Activated B cell treated with CpG ODN at 0.5 μM for 24 hours (primary cell): ENCODE measurements at regions not wholly inside any gene's neighbourhood (a gene's known extent, or its start where the extent isn't known, plus 50 kb on each side); places are given as distances from the start of the nearest gene placed in this dataset.
"Not testable (repeated sequence)": the region's sequence is repeated elsewhere in the genome, so short reads cannot be mapped to it uniquely, and the experiment has no call there.

Source experiments
- ATAC-seq: fragments of 200-7000 bp; cut with Tn5 transposase; one replicate; pipeline ENCODE4 v1.10.0; 2021; ENCODE audit warnings: low read depth, mild to moderate bottlenecking, moderate library complexity
- CTCF ChIA-PET: fragments of 350-600 bp; sonication (Branson Sonifier 250); formaldehyde crosslinking; loops from one replicate; lab custom pipeline; 2021; ENCODE audit warnings: antibody characterized with exemption; lab: Charles Lee
- POLR2A ChIA-PET: fragments of 350-600 bp; sonication (Branson Sonifier 250); formaldehyde crosslinking; loops from one replicate; lab custom pipeline; 2021; ENCODE audit warnings: antibody characterized with exemption; lab: Charles Lee
- DNase-seq: peaks from one replicate; pipeline ENCODE4 v3.0.0; 2022
- H3K27ac Mint-ChIP-seq: one replicate; pipeline ENCODE4 v1.8.0; 2020; ENCODE audit warnings: mixed read lengths
- H3K27me3 Mint-ChIP-seq: one replicate; pipeline ENCODE4 v1.8.0; 2021; ENCODE audit warnings: mixed read lengths
- H3K36me3 Mint-ChIP-seq: one replicate; pipeline ENCODE4 v1.8.0; 2021; ENCODE audit warnings: low read depth, mixed read lengths
- H3K4me1 Mint-ChIP-seq: one replicate; pipeline ENCODE4 v1.8.0; 2021; ENCODE audit warnings: mixed read lengths
- H3K4me3 Mint-ChIP-seq: one replicate; pipeline ENCODE4 v1.8.0; 2020; ENCODE audit warnings: mild to moderate bottlenecking, mixed read lengths
- H3K9me3 Mint-ChIP-seq: one replicate; pipeline ENCODE4 v1.8.0; 2020; ENCODE audit warnings: mixed read lengths
- intact Hi-C: fragments of 100-400 bp; cut with micrococcal nuclease; formaldehyde crosslinking; loops from one replicate; pipeline ENCODE4 v1.15.1; 2024
- TF ChIP-seq, protein P1 (sequence below): fragments of 200-600 bp; IDR thresholded peaks from one replicate; pipeline ENCODE4 v1.8.0; 2022; ENCODE audit warnings: antibody characterized with exemption, mild to moderate bottlenecking

DNA sequence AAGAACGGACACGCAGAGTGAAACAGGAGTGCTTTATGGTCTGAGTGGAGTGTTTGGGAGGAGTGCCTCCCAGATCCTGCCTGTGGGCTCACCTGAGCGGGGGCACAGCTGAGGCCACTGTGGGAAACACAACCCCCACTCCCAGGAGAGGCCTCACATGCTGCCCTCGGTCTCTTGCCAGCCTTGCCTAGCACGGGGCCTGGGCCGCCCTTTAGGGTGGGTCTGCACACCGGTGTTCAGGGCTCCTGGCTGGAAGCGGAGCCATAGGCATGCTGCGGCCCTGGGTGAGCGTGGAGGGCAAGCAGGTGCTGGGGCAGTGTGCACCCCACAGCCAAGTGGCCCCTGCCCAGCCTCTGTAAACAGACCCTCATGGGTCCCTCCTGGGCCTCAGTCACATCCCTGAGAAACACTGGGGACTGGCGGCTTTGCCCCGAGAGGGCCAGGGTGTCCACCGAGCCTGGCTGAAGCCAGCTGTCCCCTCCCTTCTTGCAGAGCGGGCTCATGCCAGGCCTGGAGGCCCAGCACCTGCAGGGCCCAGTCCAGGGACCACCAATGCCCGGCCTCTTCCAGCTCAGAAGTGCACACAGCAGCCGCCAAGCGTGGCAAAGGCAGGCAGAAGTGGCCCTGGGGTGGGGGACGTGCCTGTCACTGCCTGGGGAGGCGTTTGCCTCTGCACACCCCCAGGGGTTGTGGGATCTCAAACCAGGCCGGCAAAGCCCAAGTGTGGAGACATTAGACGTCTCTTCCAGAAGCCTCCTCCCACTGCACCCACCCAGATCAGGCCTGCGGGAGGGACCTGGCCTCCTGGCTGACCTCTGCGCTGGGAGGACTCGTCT, 305.9 kb downstream of the CCDC74A start:
- H3K27me3 Mint-ChIP-seq, DNase-seq, ATAC-seq, CTCF ChIA-PET, H3K36me3 Mint-ChIP-seq, POLR2A ChIA-PET, intact Hi-C loops, H3K9me3 Mint-ChIP-seq, H3K4me1 Mint-ChIP-seq, H3K27ac Mint-ChIP-seq, H3K4me3 Mint-ChIP-seq: not testable (repeated sequence)

- CTCF ChIA-PET, H3K27me3 Mint-ChIP-seq, H3K36me3 Mint-ChIP-seq, intact Hi-C loops, H3K27ac Mint-ChIP-seq, ATAC-seq, H3K4me3 Mint-ChIP-seq, H3K9me3 Mint-ChIP-seq, DNase-seq, H3K4me1 Mint-ChIP-seq, POLR2A ChIA-PET: not testable (repeated sequence)
These were observed 306.7 kb downstream of the CCDC74A start for GRCh38 chr2:131834203-131835020.

DNA sequence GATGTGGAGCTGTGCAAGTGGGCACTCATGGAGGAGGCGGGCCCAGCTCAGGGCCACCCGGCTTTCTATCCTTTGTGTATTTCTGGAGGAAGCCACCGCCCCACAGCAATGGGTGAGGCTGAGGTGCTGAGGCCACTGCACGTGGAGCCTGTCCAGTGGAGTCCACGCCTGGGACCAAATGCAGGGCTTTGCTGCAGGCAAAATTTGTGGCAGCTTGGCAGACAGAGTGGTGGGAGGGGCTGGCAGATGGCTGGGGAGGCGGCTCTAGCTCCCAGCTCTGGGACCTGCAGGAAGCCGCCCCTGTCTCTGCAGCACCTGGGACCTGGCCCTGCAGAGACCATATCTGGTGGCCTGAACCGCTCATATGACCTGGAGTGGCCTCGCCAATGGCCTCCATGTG, 307.3 kb downstream of the CCDC74A start:
- H3K27ac Mint-ChIP-seq, H3K9me3 Mint-ChIP-seq, H3K4me1 Mint-ChIP-seq, H3K36me3 Mint-ChIP-seq, ATAC-seq, intact Hi-C loops, POLR2A ChIA-PET, H3K4me3 Mint-ChIP-seq, DNase-seq, H3K27me3 Mint-ChIP-seq, CTCF ChIA-PET: not testable (repeated sequence)

- intact Hi-C loops: no loop called here
- peaks cover 7% of the 10 kb centered on the region for H3K27me3 Mint-ChIP-seq
- ChIA-PET CTCF (no interaction called here), POLR2A (no interaction called here)
- H3K36me3 Mint-ChIP-seq: no peaks in the 10 kb centered on the region
- H3K4me3 Mint-ChIP-seq: no peak overlapping the region
- ATAC-seq (no peak), DNase-seq (no peak)
- TF ChIP-seq, protein P1, sequence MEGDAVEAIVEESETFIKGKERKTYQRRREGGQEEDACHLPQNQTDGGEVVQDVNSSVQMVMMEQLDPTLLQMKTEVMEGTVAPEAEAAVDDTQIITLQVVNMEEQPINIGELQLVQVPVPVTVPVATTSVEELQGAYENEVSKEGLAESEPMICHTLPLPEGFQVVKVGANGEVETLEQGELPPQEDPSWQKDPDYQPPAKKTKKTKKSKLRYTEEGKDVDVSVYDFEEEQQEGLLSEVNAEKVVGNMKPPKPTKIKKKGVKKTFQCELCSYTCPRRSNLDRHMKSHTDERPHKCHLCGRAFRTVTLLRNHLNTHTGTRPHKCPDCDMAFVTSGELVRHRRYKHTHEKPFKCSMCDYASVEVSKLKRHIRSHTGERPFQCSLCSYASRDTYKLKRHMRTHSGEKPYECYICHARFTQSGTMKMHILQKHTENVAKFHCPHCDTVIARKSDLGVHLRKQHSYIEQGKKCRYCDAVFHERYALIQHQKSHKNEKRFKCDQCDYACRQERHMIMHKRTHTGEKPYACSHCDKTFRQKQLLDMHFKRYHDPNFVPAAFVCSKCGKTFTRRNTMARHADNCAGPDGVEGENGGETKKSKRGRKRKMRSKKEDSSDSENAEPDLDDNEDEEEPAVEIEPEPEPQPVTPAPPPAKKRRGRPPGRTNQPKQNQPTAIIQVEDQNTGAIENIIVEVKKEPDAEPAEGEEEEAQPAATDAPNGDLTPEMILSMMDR: no peak
- H3K4me1 Mint-ChIP-seq: no peaks in the 10 kb centered on the region
- H3K9me3 Mint-ChIP-seq: no peaks in the 10 kb centered on the region
- no peak overlapping the region for H3K27ac Mint-ChIP-seq
These were observed 308.0 kb downstream of the CCDC74A start for GRCh38 chr2:131835621-131836091.

DNA sequence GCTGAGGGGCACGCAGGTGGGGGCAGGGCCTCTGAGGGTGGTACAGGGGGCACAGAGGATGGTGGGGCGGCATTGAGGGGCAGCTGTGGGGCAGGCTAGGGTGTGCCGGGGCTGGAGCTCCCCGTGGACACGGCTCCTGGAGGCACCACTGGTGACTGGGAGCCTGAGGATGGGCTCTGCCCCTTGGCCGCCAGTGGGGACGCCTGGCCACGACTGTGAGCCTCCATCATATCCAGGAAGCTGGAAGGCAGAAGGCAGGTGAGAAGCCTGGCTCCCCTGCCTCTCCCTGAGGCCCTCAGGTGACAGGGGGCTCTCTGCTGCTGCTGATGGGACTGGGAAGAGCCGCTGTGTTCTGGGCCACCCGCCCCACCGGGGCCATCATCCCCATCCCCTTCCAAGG, 308.4 kb downstream of the CCDC74A start:
- H3K27ac Mint-ChIP-seq, ATAC-seq, H3K4me3 Mint-ChIP-seq, H3K36me3 Mint-ChIP-seq, H3K9me3 Mint-ChIP-seq, POLR2A ChIA-PET, CTCF ChIA-PET, DNase-seq, H3K4me1 Mint-ChIP-seq, intact Hi-C loops, H3K27me3 Mint-ChIP-seq: not testable (repeated sequence)

- DNase-seq, H3K36me3 Mint-ChIP-seq, ATAC-seq, H3K4me1 Mint-ChIP-seq, intact Hi-C loops, H3K9me3 Mint-ChIP-seq, H3K27me3 Mint-ChIP-seq, H3K27ac Mint-ChIP-seq, H3K4me3 Mint-ChIP-seq, POLR2A ChIA-PET, CTCF ChIA-PET: not testable (repeated sequence)
These were observed 316.4 kb downstream of the CCDC74A start for GRCh38 chr2:131844044-131844443.

DNA sequence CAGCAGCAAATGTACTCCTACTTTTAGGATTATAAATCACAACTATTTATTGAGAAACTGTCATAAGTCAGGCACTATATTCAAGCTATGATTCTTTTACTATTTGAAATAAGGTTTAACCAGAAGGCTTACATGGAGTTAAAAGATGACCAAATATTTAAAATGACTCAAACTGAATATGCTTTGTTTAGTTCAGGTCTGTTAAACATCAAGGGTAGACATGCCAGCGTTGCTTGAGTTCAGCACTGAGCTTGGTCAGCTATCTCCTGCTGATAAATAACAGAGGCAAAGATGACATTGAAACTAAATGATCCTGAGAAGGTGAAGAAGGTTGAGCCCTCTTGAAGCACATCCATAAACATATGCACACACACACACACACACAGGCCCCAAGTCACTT, 305.6 kb downstream of the ANKRD30BL start:
- H3K27ac Mint-ChIP-seq, CTCF ChIA-PET, H3K36me3 Mint-ChIP-seq, ATAC-seq, H3K9me3 Mint-ChIP-seq, H3K27me3 Mint-ChIP-seq, DNase-seq, POLR2A ChIA-PET, H3K4me1 Mint-ChIP-seq, H3K4me3 Mint-ChIP-seq: not testable (repeated sequence)
- intact Hi-C loops: loop anchor here (5.0 kb wide), 1 partner anchor 1316 kb away; no protein-coding TSS in a partner anchor

DNA sequence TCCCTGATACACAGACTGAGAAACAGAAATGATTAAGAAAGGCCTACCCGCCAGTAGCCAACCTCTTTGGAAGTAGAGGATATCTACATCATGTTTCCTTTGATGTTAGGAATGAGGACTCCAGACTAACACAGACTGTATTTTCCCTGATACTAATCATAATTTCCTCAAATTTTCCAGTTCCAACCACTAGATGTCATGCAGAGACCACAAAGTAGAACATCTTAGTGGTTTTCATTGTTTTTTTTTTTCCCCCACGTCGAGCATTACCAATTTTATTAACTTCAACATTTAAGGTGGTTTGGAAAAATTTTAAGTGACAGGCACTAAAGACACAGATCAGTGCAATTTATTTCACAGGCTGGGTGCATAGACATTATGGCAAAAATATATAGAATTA, 303.6 kb downstream of the ANKRD30BL start:
- H3K4me3 Mint-ChIP-seq, ATAC-seq, CTCF ChIA-PET, DNase-seq, H3K4me1 Mint-ChIP-seq, H3K27ac Mint-ChIP-seq, H3K9me3 Mint-ChIP-seq, H3K27me3 Mint-ChIP-seq, H3K36me3 Mint-ChIP-seq, POLR2A ChIA-PET: not testable (repeated sequence)
- intact Hi-C loops: loop anchor here (5.0 kb wide), 1 partner anchor 1314 kb away; no protein-coding TSS in a partner anchor
